ENCODE measurements at regions not wholly inside any gene's neighbourhood (a gene's known extent, or its start where the extent isn't known, plus 50 kb on each side); places are given as distances from the start of the nearest gene placed in this dataset.
"Not testable (repeated sequence)": the region's sequence is repeated elsewhere in the genome, so short reads cannot be mapped to it uniquely, and the experiment has no call there.

DNA sequence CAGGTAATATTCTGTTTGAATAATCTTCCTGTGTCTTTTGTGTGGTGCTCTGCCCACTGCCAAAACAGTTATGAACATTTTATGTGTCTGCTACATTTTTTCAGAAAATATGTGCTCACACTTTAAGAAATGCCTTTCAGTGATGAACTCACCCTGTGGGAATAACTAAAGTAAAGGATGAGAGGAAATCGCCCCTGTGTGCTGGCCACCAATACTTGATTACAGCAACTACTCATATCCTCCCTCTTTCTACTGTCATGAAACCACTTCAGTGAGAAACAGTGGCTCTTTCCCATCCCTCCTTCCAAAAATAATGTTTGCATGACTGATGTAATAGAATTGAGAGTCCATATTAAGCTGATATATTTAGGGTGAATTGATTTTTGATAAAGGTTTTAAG, 900.9 kb downstream of the RAB28 start:
- DNase-seq (ENCODE audit: low read depth in 2 of 2) = no peak

DNA sequence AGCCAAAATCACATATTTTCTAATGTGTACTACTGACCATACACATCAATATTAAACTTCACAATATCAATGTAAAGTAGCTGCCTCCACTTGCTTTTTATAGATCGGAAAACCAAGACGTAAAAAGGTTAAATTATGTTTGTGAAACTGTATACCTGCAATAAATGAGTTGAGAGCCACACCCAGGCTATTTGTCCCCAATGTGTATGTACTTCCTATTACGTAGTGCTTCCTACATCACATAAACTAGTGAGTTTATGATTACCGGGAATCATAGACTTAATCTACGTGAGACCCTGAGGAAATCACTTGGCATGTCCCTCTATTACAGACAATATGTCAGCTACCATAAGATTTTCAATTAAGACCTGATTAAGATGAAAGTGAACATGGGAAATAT, 903.4 kb downstream of the RAB28 start:
- DNase-seq (ENCODE audit: low read depth in 2 of 2) = no peak

DNA sequence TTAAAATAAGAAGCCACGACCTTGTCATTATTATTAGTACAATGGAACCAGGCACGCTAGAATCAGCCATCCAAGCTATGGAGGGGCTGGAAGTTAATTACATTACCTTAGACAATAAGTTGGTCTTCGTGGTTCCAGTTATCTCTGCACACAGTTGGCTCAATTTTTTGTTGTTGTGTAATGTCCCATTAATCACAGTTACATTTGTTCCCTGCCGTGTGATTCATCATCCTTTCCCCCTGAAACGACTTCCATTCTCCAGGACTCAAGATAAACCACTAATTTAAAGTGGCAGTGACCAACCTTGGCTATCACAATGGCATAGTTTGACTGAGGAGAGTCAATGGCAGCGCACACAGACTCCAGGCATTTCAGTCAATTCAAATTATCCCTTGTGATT, 905.0 kb downstream of the RAB28 start:
- no peak for DNase-seq (ENCODE audit: low read depth in 2 of 2)

DNA sequence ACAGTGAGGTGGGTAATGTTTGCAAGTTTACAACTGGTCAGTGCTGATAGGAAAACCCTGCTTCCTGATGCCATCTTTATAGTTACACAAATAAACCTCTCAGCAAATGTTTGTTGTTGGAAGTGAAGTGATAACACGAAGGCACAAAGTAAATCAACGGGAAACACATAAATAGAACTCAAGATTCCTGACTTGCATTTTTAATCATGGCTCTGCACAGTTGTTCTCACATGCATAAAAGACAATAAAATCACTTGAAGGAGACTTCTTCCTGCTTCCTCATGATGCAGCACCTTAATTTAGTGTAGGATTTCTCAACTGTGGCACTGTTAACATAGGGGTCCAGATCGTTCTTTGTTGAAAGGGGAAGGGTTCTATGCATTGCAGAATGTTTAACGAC, 907.7 kb downstream of the RAB28 start:
- DNase-seq (ENCODE audit: low read depth in 2 of 2) = no peak

DNA sequence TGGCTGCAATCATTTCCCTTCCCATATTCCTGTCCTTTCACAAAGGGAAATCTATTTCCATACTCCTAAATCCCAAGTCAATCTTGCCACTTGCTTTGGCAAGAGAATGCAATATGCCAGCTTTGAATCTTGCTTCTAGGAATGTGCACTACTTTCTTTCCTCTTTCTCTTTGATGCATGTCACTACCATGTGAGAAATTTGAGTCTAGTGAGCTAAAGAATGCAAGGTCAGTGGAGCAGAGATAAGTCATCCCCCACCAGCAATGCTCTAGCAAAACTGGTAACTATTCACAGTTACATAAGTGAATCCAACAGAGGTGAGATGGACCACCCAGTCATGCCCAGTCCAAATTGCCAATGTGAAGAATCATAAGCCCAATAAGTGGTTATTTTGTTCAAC, 910.4 kb downstream of the RAB28 start:
- DNase-seq (ENCODE audit: low read depth in 2 of 2) = no peak

DNA sequence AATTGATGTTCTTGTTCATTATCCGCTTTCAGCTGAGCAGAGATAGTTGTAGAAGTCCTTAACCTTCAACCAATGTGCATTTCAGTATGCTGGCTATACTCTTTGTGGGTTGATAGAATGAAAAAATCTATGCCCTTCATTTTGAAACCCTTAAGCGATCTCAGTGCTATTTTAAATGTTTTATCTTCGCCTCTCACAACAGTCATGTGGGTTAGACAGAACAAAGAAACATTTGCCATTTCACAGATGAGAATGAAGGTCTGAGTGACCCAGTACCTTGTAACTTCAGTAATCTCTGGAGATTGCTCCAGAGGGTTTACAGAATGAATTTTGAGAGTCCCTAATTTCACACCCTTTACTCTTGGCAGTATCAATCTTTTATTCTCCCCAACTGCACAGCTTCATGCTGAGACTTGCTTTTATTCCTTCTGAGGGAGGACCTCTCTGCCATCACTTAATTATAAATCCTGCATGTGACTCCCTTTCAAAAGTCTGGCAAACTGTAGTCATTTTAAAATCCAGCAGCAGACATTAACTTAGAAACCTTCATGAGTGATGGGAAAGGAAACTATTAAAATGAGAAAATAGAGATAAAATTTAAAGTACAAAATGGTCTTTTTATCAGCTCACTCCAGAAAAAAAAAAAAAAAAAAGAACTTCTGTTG, 921.5 kb downstream of the RAB28 start:
- no peak for DNase-seq (ENCODE audit: low read depth in 2 of 2)

DNA sequence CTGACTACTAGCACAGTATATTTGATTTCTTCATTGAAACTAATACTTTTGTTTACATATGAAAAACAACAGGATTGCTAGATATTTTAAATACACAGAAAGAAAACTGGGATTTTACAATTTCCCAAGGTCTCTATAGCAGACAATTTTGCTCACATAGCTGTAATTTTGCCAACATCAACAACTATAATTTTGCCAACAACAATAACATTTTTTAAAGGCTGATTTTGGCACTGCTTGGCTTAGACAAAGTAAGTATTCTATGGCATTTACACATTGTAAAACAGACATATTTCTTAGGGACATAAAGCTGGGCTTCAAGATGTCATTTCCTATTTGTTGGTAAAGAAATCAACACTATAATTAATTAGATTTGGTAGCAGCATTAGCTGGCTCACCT, 922.1 kb downstream of the RAB28 start:
- no peak for DNase-seq (ENCODE audit: low read depth in 2 of 2)

DNA sequence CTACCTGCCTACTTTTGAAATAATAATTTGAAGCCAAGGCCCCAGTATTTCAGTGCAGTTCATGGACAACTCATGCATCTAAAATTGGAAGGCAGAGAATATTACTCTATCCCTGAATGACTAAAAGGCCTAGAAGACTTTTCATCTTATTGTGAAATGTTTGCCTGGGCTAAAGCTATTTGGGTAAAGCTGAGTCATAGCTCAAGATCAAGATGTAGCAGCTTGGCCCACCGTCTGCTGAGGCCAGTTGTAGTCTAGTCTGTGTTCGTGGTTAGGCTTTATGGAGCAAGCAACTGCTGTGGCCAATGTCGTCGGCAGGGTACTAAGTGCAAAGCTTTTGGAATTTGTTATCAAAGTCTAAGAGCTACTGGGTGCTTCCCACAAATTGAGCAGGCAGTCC, 929.1 kb downstream of the RAB28 start:
- no peak for DNase-seq (ENCODE audit: low read depth in 2 of 2)

DNA sequence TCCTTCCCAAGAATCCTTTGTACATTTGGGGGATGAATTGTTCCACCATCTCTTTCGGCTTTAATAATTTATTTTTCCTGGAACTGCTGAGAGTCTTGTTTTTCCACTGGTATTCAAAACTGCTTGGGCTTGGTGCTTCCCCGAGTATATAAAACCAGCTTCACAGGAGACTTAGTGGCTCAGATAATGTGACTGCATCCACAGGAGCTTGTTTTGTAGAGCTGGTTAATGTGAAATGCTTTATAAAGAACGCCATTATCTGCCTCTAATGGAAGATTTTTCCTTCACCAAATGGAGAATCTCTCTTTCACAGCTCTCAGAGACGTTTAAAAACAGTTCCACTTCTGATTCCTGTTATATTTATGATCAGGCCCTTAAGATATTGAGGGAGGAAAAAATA, 935.5 kb downstream of the RAB28 start:
- no peak for DNase-seq (ENCODE audit: low read depth in 2 of 2)

DNA sequence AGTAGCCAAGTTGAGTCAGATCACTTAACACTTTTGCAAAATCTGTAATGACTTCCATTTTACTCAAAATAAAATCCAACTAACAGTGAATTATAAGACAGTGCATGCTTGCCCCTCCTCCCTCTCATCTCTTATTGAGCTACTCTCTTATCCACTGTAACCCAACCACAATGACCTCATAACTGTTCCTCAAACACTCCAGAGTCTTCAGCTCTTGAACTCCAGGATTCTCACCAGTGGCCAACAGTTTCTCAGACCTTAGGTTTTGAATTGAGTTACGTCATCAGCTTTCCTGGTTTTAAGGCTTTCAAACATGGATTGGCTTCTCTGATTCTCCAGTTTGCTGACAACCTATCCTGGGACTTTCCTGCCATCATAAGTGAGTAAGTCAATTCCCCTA, 938.3 kb downstream of the RAB28 start:
- DNase-seq (ENCODE audit: low read depth in 2 of 2) = no peak

DNA sequence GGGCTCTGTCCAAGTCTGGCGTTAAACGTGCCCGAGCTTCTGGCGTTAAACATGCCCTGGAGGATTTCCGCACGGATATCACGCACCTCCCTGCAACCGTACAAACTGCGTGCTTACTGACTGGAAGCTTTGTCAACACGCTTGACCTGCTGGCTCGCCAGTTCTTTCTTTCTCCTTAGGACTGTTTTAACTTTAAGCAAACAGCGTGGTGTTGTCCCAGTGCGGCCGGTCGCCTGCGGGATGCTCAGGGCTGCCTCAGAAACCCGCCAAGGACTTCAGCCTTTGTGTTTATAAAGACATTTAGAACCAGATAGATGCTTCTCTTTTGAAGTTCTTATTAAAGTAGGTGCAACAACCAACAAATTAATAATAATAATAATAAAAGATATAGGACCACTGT, 946.0 kb downstream of the RAB28 start:
- no peak for DNase-seq (ENCODE audit: low read depth in 2 of 2)

DNA sequence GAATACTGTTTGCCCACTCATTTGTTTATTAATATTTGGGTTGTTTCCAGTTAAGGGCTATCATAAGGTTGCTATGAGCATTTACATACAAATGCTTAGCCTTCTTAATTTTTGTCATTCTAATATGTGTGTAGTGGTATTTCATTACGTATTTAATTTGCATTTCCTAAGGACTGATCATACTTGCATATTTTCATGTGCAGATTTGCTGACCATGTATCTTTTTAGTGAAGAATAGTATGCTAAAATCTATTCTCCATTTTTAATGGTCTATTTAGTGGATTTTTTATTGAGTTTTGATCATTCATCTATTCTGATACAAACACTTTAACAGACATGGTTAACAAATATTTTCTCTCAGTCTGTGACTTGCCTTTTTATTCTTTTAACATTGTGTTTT, 949.5 kb downstream of the RAB28 start:
- DNase-seq (ENCODE audit: low read depth in 2 of 2) = no peak

DNA sequence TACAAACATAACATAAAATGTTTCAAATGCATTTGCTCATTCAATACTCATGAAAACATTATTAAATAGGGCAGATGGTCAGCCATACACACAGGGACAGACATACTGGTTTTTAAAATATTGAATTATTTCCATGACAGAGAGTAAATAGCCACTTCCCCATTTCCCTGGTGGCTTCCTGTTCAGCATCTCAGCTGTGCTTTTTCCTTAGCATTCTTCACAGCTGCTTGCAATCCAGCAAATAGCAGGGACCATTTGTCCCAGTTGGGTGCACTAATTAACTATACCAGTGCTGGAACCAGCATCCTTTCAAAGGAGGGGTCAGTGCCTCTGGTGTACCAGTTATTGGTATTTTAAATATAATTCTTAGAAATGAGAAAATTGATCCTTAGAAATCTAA, 964.7 kb downstream of the RAB28 start:
- no peak for DNase-seq (ENCODE audit: low read depth in 2 of 2)

DNA sequence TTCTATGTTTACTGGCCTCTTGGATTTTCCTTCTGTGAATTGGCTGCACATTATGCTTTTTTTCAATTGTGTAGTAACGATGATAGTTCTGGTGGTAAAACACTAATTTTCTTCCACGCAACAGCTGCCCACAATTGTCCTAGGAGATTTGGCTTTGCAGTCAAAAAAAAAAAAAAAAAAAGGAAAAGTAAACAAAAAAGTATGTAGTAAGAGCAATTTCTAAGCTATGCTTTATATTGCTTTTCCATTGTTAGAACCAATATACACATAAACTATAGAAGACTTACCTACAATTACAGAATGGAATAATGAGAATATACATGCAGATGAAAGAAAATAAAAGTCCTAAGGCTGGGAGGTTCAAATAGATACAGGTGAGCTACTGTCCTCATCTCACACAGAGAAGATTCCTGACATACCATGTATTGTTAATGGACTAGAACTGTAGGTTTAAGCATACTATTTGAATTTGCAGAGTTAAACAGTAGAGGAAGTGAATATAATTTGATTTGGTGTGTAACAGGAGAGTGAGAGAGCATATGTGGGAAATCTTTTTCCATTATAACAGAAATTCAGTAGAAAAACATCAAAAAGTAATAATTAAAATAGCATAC, 976.2 kb downstream of the RAB28 start:
- no peak for DNase-seq (ENCODE audit: low read depth in 2 of 2)

DNA sequence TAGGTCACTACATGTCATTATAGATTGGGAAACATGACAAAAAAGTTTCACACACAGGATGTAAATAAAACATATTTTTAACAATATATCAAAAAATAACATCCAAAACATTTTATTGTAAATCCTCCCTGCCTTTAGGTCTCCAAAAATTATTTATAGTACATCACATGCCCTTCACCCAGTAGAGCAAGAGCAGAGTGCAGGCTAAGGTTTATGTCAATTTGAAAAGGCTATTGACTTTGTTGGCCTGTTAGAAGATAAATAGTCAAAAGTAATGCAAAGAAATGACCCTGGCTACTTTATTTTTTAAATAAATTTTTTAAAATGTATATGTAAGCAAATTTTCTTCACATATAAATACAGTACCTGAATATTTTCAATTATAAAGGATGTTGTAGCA, 983.7 kb downstream of the RAB28 start:
- no peak for DNase-seq (ENCODE audit: low read depth in 2 of 2)

DNA sequence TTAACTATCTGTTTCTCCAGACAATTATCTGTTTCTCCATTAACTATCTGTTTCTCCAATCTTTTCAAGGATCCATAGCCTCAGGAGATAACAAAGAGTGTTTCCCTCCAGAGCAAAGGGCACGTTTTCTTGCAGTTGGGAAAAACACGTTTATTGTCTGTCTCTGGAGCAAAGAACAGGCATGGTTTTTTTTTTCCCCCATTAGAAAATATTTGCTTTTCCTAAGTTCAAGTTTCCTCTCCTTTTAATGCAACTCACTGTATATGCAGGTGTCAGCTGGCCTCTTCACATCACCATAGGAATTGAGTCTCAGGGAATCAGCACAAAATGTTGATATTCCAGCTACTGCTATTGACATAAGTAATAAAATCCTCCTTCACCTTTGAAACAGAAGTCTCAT, 984.4 kb downstream of the RAB28 start:
- no peak for DNase-seq (ENCODE audit: low read depth in 2 of 2)

DNA sequence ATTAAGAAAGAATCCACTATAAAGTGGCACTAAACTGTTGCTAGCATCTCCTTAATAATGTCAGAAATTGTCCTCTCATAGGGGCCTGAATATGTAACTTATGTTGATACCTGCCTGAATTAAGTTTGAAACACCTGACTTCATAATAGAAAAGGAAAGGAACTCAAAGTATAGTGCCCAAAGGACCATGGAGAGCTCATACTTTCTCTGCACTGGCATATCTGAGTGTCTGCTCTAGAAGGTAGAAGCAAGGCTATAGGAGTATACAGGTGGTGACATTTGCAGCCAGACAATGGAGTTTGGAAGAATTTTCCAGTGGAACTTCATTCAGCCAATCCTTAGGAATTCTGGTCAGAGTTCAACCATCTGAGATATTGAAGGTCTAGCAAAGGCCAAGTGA, 988.9 kb downstream of the RAB28 start:
- no peak for DNase-seq (ENCODE audit: low read depth in 2 of 2)

DNA sequence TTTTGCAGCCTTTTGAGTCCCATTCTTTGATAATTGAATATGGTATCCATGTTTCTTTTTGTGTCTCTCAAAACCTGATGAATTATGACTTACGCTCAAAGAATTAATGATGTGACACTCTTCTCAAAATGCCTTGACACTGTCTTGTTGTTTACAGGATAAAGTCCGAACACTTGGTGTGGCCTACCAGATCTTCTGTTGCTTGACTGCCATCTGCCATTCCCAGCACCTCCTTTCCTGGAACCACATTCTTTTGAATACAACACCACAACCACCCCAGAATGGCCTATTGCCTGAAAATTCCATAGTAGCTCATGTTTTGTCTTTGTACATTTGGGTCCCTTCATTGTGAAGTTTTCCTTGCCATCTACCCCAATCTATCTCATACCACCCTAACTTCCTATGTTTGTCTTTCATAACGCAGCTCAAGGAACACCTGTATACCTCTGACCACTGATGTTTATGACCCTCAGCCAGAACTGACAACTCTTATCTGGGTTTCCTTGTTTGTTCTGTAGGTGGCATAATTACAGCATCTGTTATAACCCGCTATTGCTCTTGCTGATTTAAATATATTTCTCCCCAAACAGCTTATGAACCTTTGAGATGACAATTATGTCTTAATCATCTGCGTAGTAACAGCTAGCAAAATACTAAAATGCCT, 991.3 kb downstream of the RAB28 start:
- no peak for DNase-seq (ENCODE audit: low read depth in 2 of 2)

DNA sequence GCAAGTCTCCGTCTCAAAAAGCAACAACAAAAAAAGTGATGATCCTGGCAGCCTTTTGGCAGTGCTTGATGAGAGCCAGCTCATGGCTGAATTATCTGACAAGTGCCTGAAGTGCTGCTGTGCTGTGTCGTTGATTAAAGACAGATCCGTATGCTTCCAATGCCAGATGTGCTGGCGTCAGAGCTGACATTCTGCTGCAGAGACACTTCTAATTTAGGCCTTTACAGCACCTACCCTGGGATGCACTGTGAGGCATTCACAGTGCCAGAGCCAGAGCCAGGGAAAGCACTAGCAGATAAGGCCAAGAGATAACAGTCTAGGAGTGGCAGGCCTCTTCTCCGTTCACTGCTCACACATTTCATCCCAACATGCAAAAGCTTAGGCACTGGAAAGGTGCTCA, 995.5 kb downstream of the RAB28 start:
- no peak for DNase-seq (ENCODE audit: low read depth in 2 of 2)

DNA sequence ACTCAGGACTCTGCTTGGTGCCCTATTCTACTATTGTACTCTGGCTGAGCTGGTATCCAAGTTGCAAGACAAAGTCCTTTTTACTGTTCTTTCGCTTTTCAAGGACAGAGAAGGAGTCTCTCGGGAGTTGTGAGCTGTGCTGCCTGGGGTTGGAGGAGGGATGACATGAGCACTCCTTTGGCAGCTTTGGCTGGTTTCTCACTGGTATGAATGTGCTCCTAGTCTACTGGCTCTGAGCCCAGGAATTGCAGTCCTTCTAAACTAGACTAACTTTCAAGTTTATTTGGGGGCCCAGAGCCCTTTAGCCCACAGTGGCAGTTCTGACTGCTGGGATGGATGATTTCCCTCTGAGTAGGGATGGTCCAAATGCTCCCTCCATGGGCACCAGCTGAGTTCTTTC, 997.1 kb downstream of the RAB28 start:
- DNase-seq (ENCODE audit: low read depth in 2 of 2) = no peak

DNA sequence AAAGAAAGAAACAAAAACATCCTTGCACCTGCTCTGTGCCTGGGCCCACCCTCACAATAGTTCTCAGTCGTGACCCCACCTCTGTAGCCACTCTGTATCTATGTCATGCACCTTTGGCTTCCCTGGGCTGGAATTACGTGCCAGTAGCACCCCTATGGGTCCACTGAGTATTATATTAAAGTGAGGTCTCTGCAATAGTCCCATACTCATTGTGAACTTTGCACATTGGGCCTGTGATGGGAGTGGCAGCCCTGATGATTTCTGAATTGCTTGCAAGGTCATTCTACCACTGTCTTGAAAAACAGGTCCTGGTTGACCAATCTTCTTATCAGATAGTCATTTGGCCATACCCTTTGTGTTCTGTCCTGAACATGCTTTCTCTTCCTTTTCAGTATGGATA, 1012.1 kb downstream of the RAB28 start:
- DNase-seq (ENCODE audit: low read depth in 2 of 2) = no peak

DNA sequence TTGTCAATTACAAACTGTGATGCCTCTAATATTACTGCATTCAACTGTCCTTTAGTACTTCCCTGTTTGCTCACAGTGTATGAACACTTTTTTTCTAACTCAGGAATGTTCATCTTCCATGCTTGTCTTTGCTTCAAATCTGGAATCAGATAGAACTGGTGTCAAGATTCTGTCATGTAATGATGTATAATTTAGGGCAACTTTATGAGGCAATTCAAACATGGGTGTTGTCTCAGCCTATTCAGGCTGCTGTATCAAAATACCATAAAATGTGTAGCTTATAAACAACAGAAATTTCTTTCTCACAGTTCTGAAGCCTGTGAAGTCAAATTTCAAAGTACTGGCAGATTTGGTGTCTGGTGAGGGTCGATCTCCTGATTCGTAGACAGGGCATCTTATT, 1012.9 kb downstream of the RAB28 start:
- no peak for DNase-seq (ENCODE audit: low read depth in 2 of 2)

DNA sequence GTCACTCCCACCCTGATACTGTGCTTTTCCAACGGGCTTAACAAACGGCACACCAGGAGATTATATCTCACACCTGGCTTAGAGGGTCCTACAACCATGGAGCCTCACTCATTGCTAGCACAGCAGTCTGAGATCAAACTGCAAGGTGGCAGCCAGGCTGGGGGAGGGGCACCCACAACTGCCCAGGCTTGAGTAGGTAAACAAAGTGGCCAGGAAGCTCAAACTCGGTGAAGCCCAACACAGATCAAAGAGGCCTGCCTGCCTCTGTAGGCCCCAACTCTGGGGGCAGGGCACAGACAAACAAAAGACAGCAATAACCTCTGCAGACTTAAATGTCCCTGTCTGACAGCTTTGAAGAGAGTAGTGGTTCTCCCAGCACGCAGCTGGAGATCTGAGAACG, 1022.6 kb downstream of the RAB28 start:
- not testable (repeated sequence) for DNase-seq (ENCODE audit: low read depth in 2 of 2)

DNA sequence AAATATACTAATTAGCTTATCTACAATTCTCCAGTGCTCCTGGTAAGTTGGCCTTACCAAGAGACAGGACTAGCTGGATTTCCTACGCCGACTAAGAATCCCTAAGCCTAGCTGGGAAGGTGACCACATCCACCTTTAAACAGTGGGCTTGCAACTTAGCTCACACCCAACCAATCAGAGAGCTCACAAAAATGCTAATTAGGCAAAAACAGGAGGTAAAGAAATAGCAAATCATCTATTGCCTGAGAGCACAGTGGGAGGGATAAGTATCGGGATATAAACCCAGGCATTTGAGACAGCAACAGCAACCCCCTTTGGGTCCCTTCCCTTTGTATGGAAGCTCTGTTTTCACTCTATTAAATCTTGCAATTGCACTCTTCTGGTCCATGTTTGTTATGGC, 1025.0 kb downstream of the RAB28 start:
- no peak for DNase-seq (ENCODE audit: low read depth in 2 of 2)
